Uterus (tissue), 2 donors: ENCODE measurements at regions not wholly inside any gene's neighbourhood (a gene's known extent, or its start where the extent isn't known, plus 50 kb on each side); places are given as distances from the start of the nearest gene placed in this dataset.

ENCODE experiments used
- POLR2A ChIP-seq, 2 donors: fragments of 450-650 bp; IDR thresholded peaks; one replicate each; pipeline ENCODE4 v1.6.1; 2016; ENCODE audit warnings: antibody characterized with exemption in 2 of 2, mild to moderate bottlenecking in 1 of 2, moderate library complexity in 1 of 2
- TF ChIP-seq, protein P1 (sequence below), 4 experiments: fragments of 200-600 bp in 2 of 4; fragments of 450-650 bp in 2 of 4; sonication (generic) in 2 of 4; IDR thresholded peaks; one replicate each; pipeline ENCODE4 v1.5.1; 2016 to 2019; ENCODE audit warnings: antibody characterized with exemption in 4 of 4, mild to moderate bottlenecking in 2 of 4, moderate library complexity in 1 of 4

DNA sequence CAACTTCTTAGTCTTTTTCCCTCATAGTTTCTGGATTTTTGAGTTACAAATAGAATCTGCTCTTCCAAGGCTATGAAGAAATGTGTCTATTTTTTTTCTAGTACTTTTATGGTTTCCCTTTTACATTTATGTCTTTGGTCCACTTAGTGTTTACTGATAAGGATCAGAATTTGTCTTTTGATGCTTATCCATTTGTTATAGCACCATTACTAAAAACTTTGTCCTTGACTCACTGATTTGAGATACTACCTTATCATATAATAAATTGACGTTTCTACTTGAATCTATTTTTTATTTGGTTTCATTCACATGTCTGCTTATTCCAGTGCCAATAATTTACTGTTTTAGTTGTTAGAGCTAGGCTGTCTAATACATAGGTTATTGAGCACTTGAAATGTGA is 161.1 kb upstream of the DPYD start:
- TF ChIP-seq, protein P1, sequence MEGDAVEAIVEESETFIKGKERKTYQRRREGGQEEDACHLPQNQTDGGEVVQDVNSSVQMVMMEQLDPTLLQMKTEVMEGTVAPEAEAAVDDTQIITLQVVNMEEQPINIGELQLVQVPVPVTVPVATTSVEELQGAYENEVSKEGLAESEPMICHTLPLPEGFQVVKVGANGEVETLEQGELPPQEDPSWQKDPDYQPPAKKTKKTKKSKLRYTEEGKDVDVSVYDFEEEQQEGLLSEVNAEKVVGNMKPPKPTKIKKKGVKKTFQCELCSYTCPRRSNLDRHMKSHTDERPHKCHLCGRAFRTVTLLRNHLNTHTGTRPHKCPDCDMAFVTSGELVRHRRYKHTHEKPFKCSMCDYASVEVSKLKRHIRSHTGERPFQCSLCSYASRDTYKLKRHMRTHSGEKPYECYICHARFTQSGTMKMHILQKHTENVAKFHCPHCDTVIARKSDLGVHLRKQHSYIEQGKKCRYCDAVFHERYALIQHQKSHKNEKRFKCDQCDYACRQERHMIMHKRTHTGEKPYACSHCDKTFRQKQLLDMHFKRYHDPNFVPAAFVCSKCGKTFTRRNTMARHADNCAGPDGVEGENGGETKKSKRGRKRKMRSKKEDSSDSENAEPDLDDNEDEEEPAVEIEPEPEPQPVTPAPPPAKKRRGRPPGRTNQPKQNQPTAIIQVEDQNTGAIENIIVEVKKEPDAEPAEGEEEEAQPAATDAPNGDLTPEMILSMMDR (IDR thresholded peaks at IDR 0.05) = no peak
- no peak for TF ChIP-seq POLR2A (IDR thresholded peaks at IDR 0.05)
